OCI-M1 (cell line): ENCODE measurements at regions not wholly inside any gene's neighbourhood (a gene's known extent, or its start where the extent isn't known, plus 50 kb on each side); places are given as distances from the start of the nearest gene placed in this dataset.
A peak's percentile ranks its signal among the peaks of the same experiment; 100 is the strongest.

ENCODE experiments used
- DNase-seq: peaks from one replicate; lab custom pipeline; 2025; lab: John Stamatoyannopoulos, UW

GRCh38 chr4:4808086-4808485 is 51.4 kb upstream of the MSX1 start:
- no peak for DNase-seq

DNA sequence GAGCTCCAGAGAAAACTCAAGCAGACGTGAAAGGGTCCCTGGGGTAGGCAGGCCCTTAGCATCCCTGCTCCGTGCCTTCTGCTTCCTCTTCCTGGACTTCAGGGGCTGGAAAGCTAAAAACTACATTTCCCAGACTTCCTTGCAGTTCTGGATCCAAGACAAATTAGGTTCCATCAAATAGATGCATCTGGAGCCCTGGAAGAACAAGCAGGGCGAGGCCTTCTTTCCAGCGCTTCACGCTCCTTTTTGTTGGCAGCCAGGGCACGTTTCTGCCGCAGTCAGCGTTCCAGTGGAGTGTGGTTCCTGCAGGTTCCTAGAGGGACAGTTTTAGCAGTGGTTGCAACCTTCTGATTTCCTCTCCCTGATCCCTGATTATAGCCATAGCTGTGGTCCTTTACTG is 53.6 kb upstream of the MSX1 start:
- no peak for DNase-seq

GRCh38 chr4:4803912-4804296 is 55.6 kb upstream of the MSX1 start:
- no peak for DNase-seq

GRCh38 chr4:4803216-4803911 is 56.1 kb upstream of the MSX1 start:
- DNase-seq: no peak

GRCh38 chr4:4800646-4801408 is 58.6 kb upstream of the MSX1 start:
- no peak for DNase-seq

- DNase-seq: no peak
These were observed 65.0 kb upstream of the MSX1 start for GRCh38 chr4:4794421-4794820.

GRCh38 chr4:4792466-4792865 is 67.0 kb upstream of the MSX1 start:
- no peak for DNase-seq

GRCh38 chr4:4791299-4792111 is 68.0 kb upstream of the MSX1 start:
- DNase-seq: no peak

DNA sequence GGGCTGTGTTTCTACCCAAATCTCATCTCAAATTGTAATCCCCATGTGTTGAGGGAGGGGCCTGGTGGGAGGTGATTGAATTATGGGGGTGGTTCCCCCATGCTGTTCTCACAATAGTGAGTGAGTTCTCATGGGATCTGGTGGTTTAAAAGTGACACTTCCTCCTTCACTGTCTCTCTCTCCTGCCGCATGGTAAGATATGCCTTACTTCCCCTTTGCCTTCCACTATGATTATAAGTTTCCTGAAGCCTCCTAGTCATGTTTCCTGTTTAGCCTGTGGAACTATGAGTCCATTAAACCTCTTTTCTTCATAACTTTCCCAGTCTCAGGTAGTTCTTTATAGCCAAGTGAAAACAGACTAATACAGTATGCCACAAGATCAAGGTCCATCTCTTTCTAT is 70.0 kb upstream of the MSX1 start:
- peak; percentile 20 for DNase-seq

DNA sequence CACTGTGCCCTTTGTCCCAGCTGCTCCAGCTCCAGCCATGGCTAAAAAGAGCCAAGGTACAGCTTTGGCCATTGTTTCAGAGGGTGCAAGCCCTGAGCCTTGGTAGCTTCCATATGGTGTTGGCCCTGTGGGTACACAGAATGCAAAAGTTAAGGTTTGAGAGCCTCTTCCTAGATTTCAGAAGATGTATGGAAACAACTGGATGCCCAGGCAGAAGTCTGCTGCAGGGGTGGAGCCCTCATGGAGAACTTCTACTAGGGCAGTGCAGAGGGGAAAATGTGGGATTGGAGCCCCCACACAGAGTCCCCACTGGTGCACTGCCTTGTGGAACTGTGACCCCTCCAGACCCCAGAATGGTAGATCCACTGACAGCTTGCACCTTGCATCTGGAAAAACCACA is 70.9 kb upstream of the MSX1 start:
- DNase-seq: no peak

DNA sequence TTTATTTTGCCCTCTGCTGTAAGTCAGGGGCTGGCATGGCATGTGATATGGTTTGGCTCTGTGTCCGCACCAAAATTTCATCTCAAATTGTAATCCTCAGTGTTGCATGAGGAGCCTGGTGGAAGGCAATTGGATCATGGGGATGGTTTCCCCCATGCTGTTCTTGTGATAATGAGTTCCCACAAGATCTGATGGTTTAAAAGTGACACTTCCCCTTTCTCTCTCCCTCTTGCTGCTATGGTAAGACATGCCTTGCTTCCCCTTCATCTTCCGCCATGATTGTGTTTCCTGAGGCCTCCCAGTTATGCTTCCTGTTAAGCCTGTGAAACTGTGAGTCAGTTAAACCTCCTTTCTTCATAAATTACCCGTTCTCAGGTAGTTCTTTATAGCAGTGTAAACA is 72.0 kb upstream of the MSX1 start:
- DNase-seq: peak; percentile 27

- DNase-seq: no peak
These were observed 75.1 kb upstream of the MSX1 start for GRCh38 chr4:4784379-4784778.

GRCh38 chr4:4783847-4784246 is 75.6 kb upstream of the MSX1 start:
- no peak for DNase-seq

- no peak for DNase-seq
These were observed 76.5 kb upstream of the MSX1 start for GRCh38 chr4:4782969-4783368.

GRCh38 chr4:4781936-4782707 is 77.3 kb upstream of the MSX1 start:
- no peak for DNase-seq

GRCh38 chr4:4780729-4781244 is 78.7 kb upstream of the MSX1 start:
- DNase-seq: no peak

- no peak for DNase-seq
These were observed 80.0 kb upstream of the MSX1 start for GRCh38 chr4:4779486-4779885.

DNA sequence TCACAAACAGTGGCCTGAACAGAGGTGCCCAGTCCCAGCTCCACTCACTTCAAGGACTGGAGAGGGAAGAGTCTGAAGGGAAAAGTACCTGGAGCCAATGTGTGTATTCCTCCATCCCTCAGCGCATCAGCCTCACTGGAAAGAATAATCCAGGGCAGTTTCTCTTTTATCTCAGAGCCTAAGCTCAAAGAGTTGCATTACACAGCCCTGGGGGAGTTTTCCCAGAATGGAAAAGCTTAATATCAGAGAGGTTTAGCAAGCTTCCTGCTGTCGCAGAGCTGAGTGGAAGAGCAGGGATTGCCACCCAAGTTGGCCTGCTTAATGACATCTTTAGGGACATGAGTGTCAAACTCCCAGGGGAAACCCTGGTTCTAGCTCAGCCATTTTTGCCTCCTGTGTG is 80.4 kb upstream of the MSX1 start:
- DNase-seq: no peak

DNA sequence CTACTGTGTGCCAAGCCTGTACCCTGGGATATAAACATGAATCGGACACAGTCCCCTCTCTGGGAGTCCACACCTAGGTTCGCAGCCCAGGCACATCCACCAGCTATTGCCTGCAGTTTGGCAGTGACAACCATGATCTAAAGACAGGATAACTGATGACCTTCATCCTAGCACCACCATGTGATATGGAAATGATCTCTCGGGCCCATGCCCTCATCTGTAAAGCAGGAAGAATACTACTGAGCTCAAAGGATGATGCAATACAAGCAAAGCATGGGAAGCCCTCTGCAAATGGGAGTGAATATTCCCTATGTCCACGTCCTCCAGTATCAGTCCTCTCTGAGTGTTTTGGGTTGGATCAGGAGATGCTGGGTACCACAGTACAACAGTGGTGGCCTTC is 80.9 kb upstream of the MSX1 start:
- no peak for DNase-seq

GRCh38 chr4:4776934-4777333 is 82.5 kb upstream of the MSX1 start:
- DNase-seq: no peak

- no peak for DNase-seq
These were observed 83.1 kb upstream of the MSX1 start for GRCh38 chr4:4776335-4776734.

DNA sequence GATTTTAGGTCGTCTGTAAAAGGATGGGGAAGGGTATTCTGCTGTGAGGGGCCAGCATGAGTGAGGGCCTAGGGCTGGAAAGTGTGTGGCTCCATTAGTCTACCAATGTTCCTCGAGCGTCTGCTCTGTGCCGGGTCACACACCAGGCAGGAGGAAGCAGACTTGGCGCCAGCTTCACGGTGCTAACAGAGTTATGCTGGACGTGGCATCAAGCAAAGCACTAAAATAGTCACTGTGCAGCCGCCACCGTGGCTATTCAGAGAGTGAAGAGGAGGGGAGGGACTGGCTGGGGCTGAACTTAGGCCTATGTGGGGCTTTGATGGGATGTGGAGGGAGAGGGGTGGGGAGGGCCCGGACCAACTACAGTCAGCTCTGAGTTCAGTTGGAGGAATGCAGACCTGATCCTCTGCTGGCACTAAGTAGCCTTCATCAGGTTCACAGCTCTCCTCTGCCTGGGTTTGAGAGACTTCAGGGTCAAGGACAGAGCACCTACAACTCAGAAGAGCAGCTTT is 83.9 kb upstream of the MSX1 start:
- no peak for DNase-seq
